Skeletal muscle tissue (tissue), 3 donors: ENCODE measurements at regions not wholly inside any gene's neighbourhood (a gene's known extent, or its start where the extent isn't known, plus 50 kb on each side); places are given as distances from the start of the nearest gene placed in this dataset.
A peak's percentile ranks its signal among the peaks of the same experiment; 100 is the strongest.

Experiments used
- H3K27ac ChIP-seq: one replicate; pipeline ENCODE4 v1.7.0; 2013; ENCODE audit warnings: mild to moderate bottlenecking, low read depth, low read length, inconsistent platforms
- H3K27me3 ChIP-seq, 3 donors: one replicate each; pipeline ENCODE4 v1.7.0; 2013; ENCODE audit warnings: low read length in 3 of 3; ENCODE audit not compliant: control insufficient read depth in 3 of 3, insufficient read depth in 3 of 3
- H3K36me3 ChIP-seq, 3 donors: one replicate each; pipeline ENCODE4 v1.7.0; 2013; ENCODE audit warnings: low read length in 3 of 3; ENCODE audit not compliant: control insufficient read depth in 3 of 3, insufficient read depth in 3 of 3
- H3K4me1 ChIP-seq, 3 donors: one replicate each; pipeline ENCODE4 v1.7.0; 2013; ENCODE audit warnings: low read length in 3 of 3, mild to moderate bottlenecking in 3 of 3; ENCODE audit not compliant: control insufficient read depth in 3 of 3, insufficient read depth in 3 of 3
- H3K4me3 ChIP-seq, 3 donors: one replicate each; pipeline ENCODE4 v1.7.0; 2013; ENCODE audit warnings: low read length in 3 of 3
- H3K9ac ChIP-seq, 3 donors: one replicate each; pipeline ENCODE4 v1.7.0; 2013; ENCODE audit warnings: low read length in 3 of 3, mild to moderate bottlenecking in 3 of 3, moderate library complexity in 2 of 3, low read depth in 1 of 3
- H3K9me3 ChIP-seq, 3 donors: one replicate each; pipeline ENCODE4 v1.7.0; 2013; ENCODE audit warnings: low read length in 3 of 3; ENCODE audit not compliant: control insufficient read depth in 3 of 3
- donor health status: Osteomylitis.

GRCh38 chr6:156634951-156635371 lies 142.2 kb upstream of the ARID1B start:
- peaks cover 0 to 9% (median 3%) of the 10 kb centered on the region in 3 donors for H3K4me1 ChIP-seq
- H3K4me3 ChIP-seq, result peak overlapping the region; percentile 30 to 53 (median 44)
- no peaks in the 10 kb centered on the region for H3K27me3 ChIP-seq
- H3K36me3 ChIP-seq, result no peaks in the 10 kb centered on the region
- peak overlapping the region in 1 of 3 donors; percentile 17 for H3K9ac ChIP-seq
- H3K27ac ChIP-seq, result no peak overlapping the region
- no peaks in the 10 kb centered on the region for H3K9me3 ChIP-seq

- no peak overlapping the region for H3K9ac ChIP-seq
Measured at GRCh38 chr6:156634048-156634447, 143.1 kb upstream of the ARID1B start.

GRCh38 chr6:156633291-156633690 lies 143.9 kb upstream of the ARID1B start:
- H3K4me3 ChIP-seq, result no peak overlapping the region
- no peaks in the 10 kb centered on the region for H3K27me3 ChIP-seq
- no peaks in the 10 kb centered on the region for H3K9me3 ChIP-seq
- H3K4me1 ChIP-seq, result peaks cover 0 to 9% (median 3%) of the 10 kb centered on the region in 3 donors
- no peak overlapping the region for H3K27ac ChIP-seq
- no peaks in the 10 kb centered on the region for H3K36me3 ChIP-seq
- H3K9ac ChIP-seq, result no peak overlapping the region

More at GRCh38 chr6:156634048-156634447, 143.1 kb upstream of the ARID1B start:
- Histone ChIP-seq H3K9me3 (no peaks in the 10 kb centered on the region), H3K4me1 (peaks cover 0 to 9% (median 3%) of the 10 kb centered on the region in 3 donors), H3K27me3 (no peaks in the 10 kb centered on the region), H3K27ac (no peak overlapping the region), H3K36me3 (no peaks in the 10 kb centered on the region), H3K4me3 (peak overlapping the region in 1 of 3 donors; percentile 13)

GRCh38 chr6:156630613-156631302 lies 146.4 kb upstream of the ARID1B start:
- no peaks in the 10 kb centered on the region for H3K9me3 ChIP-seq
- no peak overlapping the region for H3K4me3 ChIP-seq
- H3K27ac ChIP-seq, result no peak overlapping the region
- peaks cover 0 to 9% (median 3%) of the 10 kb centered on the region in 3 donors for H3K4me1 ChIP-seq
- H3K9ac ChIP-seq, result no peak overlapping the region
- H3K27me3 ChIP-seq, result no peaks in the 10 kb centered on the region
- H3K36me3 ChIP-seq, result no peaks in the 10 kb centered on the region

DNA sequence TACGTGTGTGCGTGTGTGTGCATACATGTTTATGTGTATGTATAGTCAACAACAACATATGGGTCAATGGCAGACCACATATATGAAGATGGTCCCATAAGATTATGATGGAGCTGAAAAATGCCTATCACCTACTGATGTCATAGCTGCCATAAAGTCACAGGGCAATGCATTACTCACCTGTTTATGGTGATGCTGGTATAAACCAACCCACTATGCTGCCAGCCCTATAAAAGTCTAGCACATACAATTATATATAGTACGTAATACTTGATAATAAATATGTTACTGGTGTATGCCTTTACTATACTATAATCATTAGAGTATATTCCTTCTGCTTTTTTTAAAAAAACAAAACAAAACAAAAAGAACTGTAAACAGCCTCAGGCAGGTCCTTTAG lies 148.4 kb upstream of the ARID1B start:
- Histone ChIP-seq H3K27ac (no peak overlapping the region), H3K4me1 (no peaks in the 10 kb centered on the region), H3K9ac (no peak overlapping the region), H3K4me3 (no peak overlapping the region), H3K36me3 (no peaks in the 10 kb centered on the region), H3K27me3 (no peaks in the 10 kb centered on the region), H3K9me3 (no peaks in the 10 kb centered on the region)

DNA sequence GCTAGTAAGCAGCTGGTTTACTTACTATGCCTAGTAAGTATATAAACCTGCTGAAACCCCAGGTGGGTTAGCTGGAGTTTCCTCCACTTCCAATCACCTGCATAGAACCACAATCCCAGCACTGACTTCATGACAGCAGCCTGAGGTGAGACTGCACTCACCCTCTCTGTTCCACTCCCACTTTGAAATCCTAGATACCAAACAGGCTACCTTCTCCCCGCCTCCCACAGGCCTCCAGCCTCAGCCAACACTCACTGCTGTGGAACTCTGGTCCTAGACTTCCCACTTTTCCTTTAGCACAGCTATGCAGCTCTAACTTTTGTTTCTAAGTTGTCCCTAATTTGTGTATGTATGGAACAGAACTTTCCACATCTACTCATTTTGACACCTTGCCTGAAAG lies 149.7 kb upstream of the ARID1B start:
- no peak overlapping the region for H3K9ac ChIP-seq
- H3K4me3 ChIP-seq, result no peak overlapping the region
- H3K27me3 ChIP-seq, result no peaks in the 10 kb centered on the region
- H3K9me3 ChIP-seq, result no peaks in the 10 kb centered on the region
- no peak overlapping the region for H3K27ac ChIP-seq
- H3K36me3 ChIP-seq, result no peaks in the 10 kb centered on the region
- peaks cover 0 to 3% (median 0%) of the 10 kb centered on the region in 3 donors for H3K4me1 ChIP-seq

DNA sequence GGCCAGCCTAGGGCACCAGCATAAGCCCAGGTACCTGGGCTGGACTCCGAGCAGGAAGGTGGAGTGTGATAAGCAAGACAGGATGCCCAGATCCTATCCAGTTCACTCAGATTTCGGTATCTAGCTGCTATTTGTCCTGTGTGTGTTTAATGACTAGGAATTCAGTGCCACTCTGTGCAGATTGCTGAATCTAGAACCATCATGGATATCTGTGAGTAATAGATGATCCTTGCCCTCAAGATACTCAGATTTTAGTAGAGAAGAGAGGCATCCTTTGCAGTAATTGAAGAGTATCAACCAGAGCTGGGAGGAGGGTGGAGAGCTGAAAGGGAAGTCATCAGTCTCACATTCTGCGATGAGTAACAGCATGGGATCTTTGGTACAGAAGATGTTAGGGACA lies 155.0 kb upstream of the ARID1B start:
- Histone ChIP-seq H3K4me1 (peaks cover 0 to 7% (median 3%) of the 10 kb centered on the region in 3 donors), H3K27ac (no peak overlapping the region), H3K36me3 (no peaks in the 10 kb centered on the region), H3K27me3 (no peaks in the 10 kb centered on the region), H3K9ac (no peak overlapping the region), H3K4me3 (no peak overlapping the region), H3K9me3 (no peaks in the 10 kb centered on the region)

GRCh38 chr6:156620331-156620730 lies 156.8 kb upstream of the ARID1B start:
- no peak overlapping the region for H3K9ac ChIP-seq
- H3K4me3 ChIP-seq, result no peak overlapping the region
- no peaks in the 10 kb centered on the region for H3K36me3 ChIP-seq
- H3K27ac ChIP-seq, result no peak overlapping the region
- no peaks in the 10 kb centered on the region for H3K9me3 ChIP-seq
- H3K4me1 ChIP-seq, result peaks cover 0 to 7% (median 3%) of the 10 kb centered on the region in 3 donors
- H3K27me3 ChIP-seq, result no peaks in the 10 kb centered on the region

DNA sequence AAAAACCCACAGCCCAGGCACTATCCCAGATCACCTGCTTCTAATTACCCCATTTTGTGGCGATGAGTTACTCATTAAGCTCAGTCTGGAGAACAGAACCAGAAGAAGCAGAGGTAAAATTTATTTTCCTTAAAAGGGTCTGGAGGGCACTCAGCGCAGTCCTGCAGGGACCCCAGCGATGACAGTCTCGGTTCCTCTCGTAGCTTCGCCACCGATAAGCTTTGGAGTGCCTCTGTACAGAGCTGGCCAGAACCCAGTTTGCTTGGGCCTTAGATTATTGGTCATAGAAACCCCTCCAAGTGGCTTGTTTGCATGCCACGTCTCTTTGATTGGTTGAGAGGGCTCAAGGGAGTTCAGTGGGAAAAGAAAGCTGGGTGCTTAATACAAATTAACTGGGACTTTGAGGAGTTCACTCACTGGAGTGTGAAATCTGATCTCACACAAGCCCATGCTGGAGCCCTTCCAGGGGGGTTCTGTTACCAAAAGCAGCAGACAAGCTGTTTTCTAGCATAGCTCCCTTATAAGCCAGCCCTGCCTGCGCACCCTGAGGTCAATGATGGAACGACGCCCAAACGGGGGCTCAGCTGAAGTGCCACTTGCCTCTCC lies 158.5 kb upstream of the ARID1B start:
- H3K9ac ChIP-seq, result no peak overlapping the region
- no peaks in the 10 kb centered on the region for H3K27me3 ChIP-seq
- H3K36me3 ChIP-seq, result no peaks in the 10 kb centered on the region
- no peak overlapping the region for H3K27ac ChIP-seq
- no peaks in the 10 kb centered on the region for H3K9me3 ChIP-seq
- no peak overlapping the region for H3K4me3 ChIP-seq
- H3K4me1 ChIP-seq, result peaks cover 0 to 7% (median 3%) of the 10 kb centered on the region in 3 donors

DNA sequence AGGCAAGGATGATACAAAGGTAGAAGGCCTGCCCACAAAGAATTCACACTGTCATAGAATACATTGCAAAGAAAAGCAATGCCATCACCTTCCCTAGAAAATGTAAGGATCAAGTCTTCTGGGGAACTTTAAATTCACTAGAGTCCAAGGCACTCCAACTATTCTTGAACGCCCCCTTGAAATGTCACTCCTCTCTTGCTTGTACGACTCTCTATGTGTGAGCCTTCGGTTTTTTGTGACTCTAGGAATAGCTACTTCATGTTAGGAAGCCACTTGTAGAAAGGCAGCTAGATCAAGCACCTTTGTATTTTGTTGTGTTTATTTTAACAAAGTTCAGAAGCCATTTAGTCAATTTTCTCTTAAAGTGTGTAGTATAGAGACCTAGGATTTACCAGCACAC lies 159.2 kb upstream of the ARID1B start:
- Histone ChIP-seq H3K27ac (no peak overlapping the region), H3K9ac (no peak overlapping the region), H3K36me3 (no peaks in the 10 kb centered on the region), H3K4me1 (peaks cover 0 to 4% (median 3%) of the 10 kb centered on the region in 3 donors), H3K9me3 (no peaks in the 10 kb centered on the region), H3K4me3 (no peak overlapping the region), H3K27me3 (no peaks in the 10 kb centered on the region)
